Right forelimb (tissue), 1 donor: ENCODE measurements at regions not wholly inside any gene's neighbourhood (a gene's known extent, or its start where the extent isn't known, plus 50 kb on each side); places are given as distances from the start of the nearest gene placed in this dataset.

Source experiments
- DNase-seq: peaks from one replicate; pipeline ENCODE4 v3.0.0-alpha.2; 2018

GRCh38 chr10:107444443-107444842, 279.9 kb upstream of the SORCS1 start:
- no peak for DNase-seq

GRCh38 chr10:107443813-107444212, 279.3 kb upstream of the SORCS1 start:
- DNase-seq, result no peak

DNA sequence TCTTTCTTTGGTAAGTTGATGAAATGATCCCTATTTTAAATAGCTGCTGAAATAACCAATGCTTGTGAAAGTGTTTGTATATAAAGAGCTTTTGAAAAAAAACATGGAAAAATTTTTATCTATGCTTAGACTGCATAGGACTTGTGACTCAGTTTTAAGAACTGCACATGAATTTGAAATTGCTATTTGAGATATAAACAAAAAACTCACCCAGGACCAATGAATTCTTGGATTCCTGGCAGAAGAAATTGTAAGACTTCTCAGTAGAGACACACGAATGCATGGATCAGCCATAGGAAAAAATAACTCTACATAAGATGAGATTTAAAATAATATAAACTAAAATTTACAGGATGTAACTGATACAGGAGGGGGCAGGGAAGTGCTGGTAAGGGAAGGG, 278.8 kb upstream of the SORCS1 start:
- DNase-seq, result no peak

DNA sequence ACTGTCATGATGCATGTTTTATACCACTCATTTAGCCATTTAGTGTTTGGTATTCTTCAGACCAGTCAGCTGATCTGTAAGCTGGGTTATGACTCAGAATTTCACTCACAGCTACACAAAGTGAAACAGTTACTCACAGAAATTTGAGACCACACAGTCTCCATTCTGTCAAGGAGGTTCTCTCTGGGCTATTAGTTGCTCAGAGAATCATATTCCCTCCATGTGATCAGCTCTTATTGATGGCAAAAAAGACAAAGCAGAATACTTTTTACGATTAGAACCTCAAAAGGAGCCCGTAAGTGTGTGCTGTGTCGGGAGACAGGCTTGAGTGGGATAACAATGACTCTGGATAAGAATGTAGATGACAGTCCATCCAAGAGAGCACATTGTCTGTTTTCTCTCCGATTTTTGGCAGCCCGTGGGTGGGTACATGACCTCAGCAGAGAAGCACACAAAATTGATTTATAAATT, 277.6 kb upstream of the SORCS1 start:
- no peak for DNase-seq

- no peak for DNase-seq
Measured at GRCh38 chr10:107440741-107441140, 276.2 kb upstream of the SORCS1 start.

- no peak for DNase-seq
Measured at GRCh38 chr10:107437921-107438320, 273.4 kb upstream of the SORCS1 start.

DNA sequence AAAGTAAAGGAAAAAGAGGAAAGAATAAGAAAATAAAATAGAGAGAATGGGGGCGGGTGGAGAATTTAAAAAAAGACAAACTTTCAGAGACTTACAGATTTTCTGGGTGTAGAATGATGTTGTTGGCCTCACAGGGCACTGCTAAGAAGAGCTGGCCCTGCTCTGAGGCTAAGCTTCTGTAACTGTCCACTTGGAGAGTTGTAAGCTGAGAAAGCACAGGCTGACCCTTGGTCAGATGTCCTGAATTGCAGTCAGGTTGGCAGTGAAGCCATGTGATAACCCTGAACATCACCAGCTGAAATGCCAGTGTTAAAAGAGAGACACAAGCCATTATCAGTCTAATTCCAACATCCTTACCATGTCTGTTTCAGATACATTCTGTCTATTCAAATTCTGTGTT, 272.1 kb upstream of the SORCS1 start:
- DNase-seq, result no peak

DNA sequence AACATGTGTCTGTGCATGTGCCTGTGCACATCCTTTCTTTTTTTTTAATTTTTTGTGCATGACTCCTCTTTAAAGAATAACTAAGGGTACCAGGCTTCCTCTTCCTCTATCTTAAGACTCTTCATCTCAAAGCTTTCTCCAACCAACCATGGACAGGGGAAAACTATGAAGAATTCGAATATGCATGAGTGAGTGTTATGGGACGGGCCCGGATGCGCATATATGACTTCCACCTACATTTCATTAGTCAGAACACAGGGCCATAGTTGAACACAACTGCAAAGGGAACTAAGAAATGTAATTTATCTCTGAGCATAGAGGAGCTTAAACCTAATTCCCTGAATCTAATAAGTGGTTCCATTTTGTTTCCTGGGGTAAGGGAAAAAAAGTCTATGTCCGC, 270.3 kb upstream of the SORCS1 start:
- no peak for DNase-seq

DNA sequence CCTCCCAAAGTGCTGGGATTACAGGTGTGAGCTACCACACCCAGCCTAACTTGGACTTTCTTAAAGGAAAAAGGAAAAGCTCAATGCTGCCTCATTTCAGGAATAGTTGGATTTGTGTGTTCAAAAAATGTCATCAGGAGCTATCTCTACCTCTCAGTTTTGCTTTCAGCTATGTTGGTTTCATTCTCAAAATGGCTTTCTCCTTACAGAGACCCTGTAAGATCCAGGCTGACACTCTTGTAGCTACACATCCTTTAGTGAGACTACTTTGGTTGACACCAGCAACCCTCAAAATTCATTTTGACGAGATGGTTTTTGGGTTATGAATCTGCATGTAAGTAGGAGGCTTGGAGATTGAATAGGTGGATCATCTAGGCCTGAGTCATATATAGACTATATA, 269.7 kb upstream of the SORCS1 start:
- no peak for DNase-seq

DNA sequence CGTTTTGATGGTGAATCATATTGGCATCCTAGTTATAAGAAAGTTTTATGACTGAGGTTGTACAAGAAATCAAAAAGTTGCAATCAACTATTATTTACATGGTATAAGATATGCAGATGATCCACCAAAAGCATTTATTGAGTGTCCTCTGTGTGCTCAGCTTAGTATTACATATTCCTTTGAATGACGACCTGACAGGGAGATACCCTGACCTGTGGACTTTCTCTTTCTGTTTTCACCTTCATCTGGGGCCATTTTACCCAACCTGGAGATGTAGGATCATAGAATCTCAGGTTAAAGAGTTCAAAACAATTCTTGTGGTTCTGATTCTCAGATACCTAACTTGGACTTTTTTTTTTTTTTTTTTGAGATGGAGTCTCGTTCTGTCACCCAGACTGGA, 269.1 kb upstream of the SORCS1 start:
- DNase-seq, result no peak

DNA sequence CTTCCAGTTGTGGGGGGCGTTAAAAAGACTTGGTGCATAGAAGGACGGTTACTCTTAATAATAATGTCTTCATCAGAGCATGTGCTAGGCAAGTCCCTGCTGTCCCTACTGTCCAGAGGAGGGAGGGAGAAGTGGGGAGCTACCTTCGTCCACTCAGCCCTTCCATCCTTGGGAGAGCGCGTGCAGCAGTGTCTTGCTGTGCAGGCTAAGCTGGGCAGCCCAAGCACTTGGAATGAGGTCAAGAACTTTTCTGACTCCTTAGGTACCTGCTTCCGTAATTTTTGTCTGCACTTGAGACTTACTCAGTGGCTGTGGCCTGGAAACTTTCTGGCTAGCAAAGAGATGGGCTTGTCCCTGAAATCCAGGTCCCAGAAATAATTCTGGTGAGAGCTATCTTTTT, 265.9 kb upstream of the SORCS1 start:
- DNase-seq, result no peak

DNA sequence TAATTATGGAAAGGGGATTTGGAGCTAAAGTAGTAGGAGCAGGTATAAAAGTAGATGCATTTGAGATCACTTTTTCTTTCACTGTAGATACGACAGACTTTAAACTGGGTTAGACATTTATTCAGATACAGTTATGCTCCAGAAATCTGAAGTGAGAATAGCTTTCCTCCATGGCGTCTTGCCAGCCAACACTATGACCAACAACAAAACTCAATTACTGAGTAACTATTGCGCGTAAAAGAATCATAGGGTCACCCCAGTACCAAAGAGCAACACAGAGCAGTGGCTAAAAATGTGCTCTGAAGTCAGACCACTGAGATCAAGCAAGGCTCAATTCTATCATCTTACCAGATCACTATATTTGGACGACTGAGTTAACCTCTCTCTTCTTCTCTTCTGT, 262.5 kb upstream of the SORCS1 start:
- DNase-seq, result no peak

- DNase-seq, result no peak
Measured at GRCh38 chr10:107425931-107426553, 261.5 kb upstream of the SORCS1 start.

DNA sequence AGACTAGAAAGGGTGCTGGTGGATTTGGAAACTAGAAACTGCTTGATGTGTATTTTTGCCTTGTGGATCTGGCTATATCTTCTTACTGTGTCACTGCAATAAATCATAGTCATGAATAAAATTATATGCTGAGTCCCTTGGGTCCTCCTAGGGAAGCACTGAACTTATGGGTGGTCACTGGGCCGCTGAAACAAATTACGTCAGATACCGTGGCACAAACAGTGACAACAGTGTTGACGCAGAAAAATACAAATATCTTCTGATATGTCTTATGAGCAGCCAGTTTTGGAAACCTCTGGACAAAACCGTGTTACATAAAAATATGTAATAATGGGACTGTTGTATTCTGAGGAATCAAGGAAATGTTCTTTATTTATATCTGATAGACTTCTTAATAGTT, 260.1 kb upstream of the SORCS1 start:
- DNase-seq, result no peak

DNA sequence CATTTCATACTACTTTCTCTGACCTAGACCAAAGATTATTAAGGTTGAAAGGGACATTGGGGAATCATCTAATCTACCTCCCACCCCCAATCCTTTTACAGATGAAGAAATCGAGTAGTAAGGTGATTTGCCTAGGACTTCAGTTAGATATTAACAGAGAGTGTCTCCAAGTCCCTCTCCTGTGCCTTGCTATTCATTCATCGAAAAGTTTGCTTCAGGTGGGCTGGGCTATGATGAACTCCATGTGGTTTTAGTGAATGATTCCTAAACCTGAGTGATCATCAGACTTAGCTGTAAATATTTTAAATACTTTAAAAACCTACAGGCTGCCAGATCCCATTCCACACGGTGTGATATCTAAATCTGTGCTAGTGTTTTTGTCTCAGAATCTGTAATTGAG, 259.4 kb upstream of the SORCS1 start:
- no peak for DNase-seq

DNA sequence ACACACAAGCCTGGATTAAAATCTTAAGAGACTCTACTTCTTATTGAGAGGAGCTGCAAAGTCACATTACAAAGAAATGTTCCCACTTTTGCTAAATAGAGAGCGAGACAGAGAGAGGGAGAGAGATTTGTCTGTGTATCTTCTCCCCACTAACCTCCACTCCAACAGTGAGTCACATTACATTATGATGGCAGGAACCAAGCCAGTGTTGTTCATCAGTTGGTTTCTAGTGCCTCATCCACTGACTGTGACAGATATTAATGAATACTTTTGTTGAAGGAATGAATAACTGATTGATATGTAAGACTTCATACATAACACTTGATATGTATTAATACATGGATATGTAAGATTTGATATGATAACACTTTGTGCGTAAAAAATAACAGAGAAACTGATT, 258.2 kb upstream of the SORCS1 start:
- no peak for DNase-seq

- DNase-seq, result no peak
Measured at GRCh38 chr10:107420196-107420595, 255.7 kb upstream of the SORCS1 start.

GRCh38 chr10:107418085-107418806, 253.7 kb upstream of the SORCS1 start:
- no peak for DNase-seq

DNA sequence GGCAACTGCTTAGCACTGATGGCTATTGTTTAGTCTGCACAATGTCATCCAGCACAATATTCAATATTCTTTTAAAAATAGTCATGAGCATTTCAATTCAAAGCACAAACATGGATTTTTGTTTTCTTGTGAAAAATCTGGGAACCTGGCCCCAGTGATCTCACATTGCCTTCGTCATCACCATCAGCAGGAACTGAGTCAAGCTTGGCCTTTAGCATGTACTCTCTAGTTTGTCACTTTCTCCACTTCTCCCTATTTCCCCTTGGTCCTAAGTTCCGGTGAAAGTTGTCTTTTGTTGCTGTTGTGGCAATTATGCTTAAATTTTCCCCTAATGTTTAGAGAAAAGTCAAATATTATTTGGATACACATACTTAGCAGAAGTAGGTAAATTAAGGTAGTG, 252.9 kb upstream of the SORCS1 start:
- no peak for DNase-seq

GRCh38 chr10:107415446-107415845, 250.9 kb upstream of the SORCS1 start:
- DNase-seq, result no peak

DNA sequence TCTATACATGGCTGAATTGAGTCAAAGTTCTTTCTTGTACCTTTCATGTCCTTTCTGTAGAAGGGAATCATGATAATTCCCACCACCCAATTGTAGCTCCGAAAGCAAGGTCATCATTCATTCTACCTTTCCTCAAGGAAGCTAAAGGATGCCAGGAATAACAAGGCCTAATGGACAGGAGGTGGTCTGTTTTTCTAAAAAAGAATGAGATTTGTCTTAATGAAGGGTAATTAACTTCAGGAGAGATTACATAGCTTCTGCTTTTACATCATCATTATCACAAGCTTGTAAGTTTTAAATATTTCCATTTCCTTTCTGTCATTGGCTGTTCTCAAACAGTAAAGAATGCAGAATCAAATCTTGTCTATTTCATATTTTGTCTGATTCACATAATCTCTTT, 249.5 kb upstream of the SORCS1 start:
- DNase-seq, result no peak

GRCh38 chr10:107409522-107409921, 245.0 kb upstream of the SORCS1 start:
- no peak for DNase-seq

- no peak for DNase-seq
Measured at GRCh38 chr10:107398115-107398514, 233.6 kb upstream of the SORCS1 start.

DNA sequence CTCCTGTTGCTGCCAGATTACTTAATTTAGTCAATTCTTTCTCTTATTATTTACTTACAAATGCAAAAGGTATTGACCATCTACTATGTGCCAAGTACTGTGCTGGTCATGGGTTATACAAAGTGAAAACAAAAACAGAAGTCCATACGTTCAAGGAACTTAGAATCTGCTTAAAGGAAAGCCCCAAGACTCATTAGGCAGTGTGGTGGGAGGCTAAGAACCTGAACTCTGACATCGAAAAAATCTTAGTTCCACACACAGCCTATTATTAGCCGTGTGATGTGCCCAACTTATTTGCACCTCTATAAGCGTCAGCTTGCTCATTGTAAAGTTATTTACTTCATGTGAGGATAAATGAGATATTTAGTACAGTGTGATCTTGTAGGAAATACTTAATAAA, 227.4 kb upstream of the SORCS1 start:
- no peak for DNase-seq

DNA sequence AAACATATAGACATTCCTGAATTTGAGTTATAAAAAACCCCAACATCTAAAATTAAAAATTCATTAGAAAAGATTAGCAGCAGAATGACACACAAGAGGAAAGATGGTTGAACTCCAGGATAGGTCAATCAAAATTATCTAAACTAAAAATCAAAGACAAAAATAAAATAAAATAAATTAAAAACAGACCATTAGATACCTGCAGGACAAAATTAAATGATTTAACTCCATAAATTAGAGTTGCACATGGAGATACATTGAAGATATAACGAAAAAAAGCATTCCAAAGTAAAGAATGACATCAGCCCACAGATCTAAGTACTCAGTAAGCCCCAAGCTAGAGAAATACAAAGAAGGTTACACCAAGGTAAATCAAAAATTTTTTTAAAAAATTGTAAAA, 226.1 kb upstream of the SORCS1 start:
- DNase-seq, result no peak
